ENCODE measurements at regions not wholly inside any gene's neighbourhood (a gene's known extent, or its start where the extent isn't known, plus 50 kb on each side); places are given as distances from the start of the nearest gene placed in this dataset.

DNA sequence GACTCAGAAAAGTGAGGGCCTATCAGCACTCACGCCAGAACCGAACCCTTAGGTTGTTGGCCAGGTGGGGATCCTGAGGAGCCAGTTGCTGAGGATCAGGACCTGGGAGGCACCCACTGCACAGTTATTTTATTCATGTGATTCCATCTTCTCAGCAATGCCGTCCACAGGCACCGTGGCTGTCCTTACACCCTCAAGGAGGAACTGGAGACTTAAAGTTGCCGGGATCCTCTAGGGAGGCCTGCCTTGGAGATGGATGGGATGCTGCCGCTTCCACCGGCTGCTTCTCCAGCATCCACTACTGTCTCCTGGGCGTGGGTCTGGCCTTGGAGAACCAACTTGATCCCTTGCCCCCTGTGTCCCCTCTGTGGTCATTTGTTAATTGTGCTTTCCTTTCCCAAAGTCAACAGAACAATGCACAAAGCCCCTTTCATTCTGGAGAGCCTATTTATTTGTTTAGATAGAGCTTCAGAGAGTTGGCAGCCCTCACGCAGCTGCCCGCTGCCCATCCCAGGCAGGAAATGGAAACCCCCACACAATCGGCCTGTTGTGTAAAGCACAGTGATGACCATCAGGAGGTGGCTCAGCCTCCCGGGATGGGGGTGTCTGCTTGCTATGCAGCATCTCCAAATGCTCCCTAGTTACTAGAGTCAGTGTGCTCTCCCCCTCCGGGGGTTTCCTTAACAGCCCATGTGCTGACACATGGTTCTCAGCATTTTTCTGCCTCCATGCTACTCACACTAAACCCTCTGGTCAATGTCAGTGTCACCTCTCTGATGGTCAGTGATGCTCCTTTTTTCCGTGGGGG, 52.9 kb upstream of the IGFBP3 start:
- Histone ChIP-seq H4K20me1 (replicated peaks; ENCODE audit: insufficient read depth) (no peaks in the 10 kb centered on the region), H3K4me3 (no peak overlapping the region), H3K4me2 (no peak overlapping the region), H3K27ac (ENCODE audit: low read depth) (no peak overlapping the region), H3K36me3 (ENCODE audit: insufficient read depth) (no peaks in the 10 kb centered on the region), H2AFZ (no peak overlapping the region), H3K27me3 (ENCODE audit: insufficient read depth) (no peaks in the 10 kb centered on the region), H3K79me2 (replicated peaks; ENCODE audit: insufficient read depth) (no peaks in the 10 kb centered on the region), H3K4me1 (ENCODE audit: insufficient read depth) (peaks cover 4% of the 10 kb centered on the region), H3F3A (replicated peaks; ENCODE audit: low read depth) (no peaks in the 10 kb centered on the region), H3K9me2 (ENCODE audit: insufficient read depth) (no peaks in the 10 kb centered on the region)
- peaks cover 11% of the 10 kb centered on the region for H3K4me1 Mint-ChIP-seq
- TF ChIP-seq, protein P1, sequence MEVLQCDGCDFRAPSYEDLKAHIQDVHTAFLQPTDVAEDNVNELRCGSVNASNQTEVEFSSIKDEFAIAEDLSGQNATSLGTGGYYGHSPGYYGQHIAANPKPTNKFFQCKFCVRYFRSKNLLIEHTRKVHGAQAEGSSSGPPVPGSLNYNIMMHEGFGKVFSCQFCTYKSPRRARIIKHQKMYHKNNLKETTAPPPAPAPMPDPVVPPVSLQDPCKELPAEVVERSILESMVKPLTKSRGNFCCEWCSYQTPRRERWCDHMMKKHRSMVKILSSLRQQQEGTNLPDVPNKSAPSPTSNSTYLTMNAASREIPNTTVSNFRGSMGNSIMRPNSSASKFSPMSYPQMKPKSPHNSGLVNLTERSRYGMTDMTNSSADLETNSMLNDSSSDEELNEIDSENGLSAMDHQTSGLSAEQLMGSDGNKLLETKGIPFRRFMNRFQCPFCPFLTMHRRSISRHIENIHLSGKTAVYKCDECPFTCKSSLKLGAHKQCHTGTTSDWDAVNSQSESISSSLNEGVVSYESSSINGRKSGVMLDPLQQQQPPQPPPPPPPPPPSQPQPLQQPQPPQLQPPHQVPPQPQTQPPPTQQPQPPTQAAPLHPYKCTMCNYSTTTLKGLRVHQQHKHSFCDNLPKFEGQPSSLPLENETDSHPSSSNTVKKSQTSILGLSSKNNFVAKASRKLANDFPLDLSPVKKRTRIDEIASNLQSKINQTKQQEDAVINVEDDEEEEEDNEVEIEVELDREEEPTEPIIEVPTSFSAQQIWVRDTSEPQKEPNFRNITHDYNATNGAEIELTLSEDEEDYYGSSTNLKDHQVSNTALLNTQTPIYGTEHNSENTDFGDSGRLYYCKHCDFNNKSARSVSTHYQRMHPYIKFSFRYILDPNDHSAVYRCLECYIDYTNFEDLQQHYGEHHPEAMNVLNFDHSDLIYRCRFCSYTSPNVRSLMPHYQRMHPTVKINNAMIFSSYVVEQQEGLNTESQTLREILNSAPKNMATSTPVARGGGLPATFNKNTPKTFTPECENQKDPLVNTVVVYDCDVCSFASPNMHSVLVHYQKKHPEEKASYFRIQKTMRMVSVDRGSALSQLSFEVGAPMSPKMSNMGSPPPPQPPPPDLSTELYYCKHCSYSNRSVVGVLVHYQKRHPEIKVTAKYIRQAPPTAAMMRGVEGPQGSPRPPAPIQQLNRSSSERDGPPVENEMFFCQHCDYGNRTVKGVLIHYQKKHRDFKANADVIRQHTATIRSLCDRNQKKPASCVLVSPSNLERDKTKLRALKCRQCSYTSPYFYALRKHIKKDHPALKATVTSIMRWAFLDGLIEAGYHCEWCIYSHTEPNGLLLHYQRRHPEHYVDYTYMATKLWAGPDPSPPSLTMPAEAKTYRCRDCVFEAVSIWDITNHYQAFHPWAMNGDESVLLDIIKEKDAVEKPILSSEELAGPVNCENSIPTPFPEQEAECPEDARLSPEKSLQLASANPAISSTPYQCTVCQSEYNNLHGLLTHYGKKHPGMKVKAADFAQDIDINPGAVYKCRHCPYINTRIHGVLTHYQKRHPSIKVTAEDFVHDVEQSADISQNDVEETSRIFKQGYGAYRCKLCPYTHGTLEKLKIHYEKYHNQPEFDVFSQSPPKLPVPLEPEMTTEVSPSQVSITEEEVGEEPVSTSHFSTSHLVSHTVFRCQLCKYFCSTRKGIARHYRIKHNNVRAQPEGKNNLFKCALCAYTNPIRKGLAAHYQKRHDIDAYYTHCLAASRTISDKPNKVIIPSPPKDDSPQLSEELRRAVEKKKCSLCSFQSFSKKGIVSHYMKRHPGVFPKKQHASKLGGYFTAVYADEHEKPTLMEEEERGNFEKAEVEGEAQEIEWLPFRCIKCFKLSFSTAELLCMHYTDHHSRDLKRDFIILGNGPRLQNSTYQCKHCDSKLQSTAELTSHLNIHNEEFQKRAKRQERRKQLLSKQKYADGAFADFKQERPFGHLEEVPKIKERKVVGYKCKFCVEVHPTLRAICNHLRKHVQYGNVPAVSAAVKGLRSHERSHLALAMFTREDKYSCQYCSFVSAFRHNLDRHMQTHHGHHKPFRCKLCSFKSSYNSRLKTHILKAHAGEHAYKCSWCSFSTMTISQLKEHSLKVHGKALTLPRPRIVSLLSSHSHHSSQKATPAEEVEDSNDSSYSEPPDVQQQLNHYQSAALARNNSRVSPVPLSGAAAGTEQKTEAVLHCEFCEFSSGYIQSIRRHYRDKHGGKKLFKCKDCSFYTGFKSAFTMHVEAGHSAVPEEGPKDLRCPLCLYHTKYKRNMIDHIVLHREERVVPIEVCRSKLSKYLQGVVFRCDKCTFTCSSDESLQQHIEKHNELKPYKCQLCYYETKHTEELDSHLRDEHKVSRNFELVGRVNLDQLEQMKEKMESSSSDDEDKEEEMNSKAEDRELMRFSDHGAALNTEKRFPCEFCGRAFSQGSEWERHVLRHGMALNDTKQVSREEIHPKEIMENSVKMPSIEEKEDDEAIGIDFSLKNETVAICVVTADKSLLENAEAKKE (CRISPR knock-in tag; IDR thresholded peaks at IDR 0.05) = no peak
- TF ChIP-seq, protein P2, sequence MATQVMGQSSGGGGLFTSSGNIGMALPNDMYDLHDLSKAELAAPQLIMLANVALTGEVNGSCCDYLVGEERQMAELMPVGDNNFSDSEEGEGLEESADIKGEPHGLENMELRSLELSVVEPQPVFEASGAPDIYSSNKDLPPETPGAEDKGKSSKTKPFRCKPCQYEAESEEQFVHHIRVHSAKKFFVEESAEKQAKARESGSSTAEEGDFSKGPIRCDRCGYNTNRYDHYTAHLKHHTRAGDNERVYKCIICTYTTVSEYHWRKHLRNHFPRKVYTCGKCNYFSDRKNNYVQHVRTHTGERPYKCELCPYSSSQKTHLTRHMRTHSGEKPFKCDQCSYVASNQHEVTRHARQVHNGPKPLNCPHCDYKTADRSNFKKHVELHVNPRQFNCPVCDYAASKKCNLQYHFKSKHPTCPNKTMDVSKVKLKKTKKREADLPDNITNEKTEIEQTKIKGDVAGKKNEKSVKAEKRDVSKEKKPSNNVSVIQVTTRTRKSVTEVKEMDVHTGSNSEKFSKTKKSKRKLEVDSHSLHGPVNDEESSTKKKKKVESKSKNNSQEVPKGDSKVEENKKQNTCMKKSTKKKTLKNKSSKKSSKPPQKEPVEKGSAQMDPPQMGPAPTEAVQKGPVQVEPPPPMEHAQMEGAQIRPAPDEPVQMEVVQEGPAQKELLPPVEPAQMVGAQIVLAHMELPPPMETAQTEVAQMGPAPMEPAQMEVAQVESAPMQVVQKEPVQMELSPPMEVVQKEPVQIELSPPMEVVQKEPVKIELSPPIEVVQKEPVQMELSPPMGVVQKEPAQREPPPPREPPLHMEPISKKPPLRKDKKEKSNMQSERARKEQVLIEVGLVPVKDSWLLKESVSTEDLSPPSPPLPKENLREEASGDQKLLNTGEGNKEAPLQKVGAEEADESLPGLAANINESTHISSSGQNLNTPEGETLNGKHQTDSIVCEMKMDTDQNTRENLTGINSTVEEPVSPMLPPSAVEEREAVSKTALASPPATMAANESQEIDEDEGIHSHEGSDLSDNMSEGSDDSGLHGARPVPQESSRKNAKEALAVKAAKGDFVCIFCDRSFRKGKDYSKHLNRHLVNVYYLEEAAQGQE (IDR thresholded peaks at IDR 0.05; ENCODE audit: unreplicated experiment) = no peak
- TF ChIP-seq CREB1 (CRISPR knock-in tag; IDR thresholded peaks at IDR 0.05; ENCODE audit: low read depth) = no peak
- TF ChIP-seq ZNF331 (CRISPR knock-in tag; IDR thresholded peaks at IDR 0.05; ENCODE audit: low read depth) = no peak
- TF ChIP-seq JUNB (IDR thresholded peaks at IDR 0.05; ENCODE audit: unreplicated experiment) = no peak
- TF ChIP-seq EZH2phosphoT487 (IDR thresholded peaks at IDR 0.05; ENCODE audit: unreplicated experiment) = no peak
- TF ChIP-seq ZNF114 (CRISPR knock-in tag; IDR thresholded peaks at IDR 0.05) = no peak
- no peak for TF ChIP-seq STAT1 (IDR thresholded peaks at IDR 0.05; ENCODE audit: unreplicated experiment)
- TF ChIP-seq ETS1 (IDR thresholded peaks at IDR 0.05) = no peak
- TF ChIP-seq EZH2 (IDR thresholded peaks at IDR 0.05; ENCODE audit: low read depth, unreplicated experiment) = no peak
- TF ChIP-seq POLR2AphosphoS5 (IDR thresholded peaks at IDR 0.05; ENCODE audit: low read depth) = no peak
- TF ChIP-seq, protein P3, sequence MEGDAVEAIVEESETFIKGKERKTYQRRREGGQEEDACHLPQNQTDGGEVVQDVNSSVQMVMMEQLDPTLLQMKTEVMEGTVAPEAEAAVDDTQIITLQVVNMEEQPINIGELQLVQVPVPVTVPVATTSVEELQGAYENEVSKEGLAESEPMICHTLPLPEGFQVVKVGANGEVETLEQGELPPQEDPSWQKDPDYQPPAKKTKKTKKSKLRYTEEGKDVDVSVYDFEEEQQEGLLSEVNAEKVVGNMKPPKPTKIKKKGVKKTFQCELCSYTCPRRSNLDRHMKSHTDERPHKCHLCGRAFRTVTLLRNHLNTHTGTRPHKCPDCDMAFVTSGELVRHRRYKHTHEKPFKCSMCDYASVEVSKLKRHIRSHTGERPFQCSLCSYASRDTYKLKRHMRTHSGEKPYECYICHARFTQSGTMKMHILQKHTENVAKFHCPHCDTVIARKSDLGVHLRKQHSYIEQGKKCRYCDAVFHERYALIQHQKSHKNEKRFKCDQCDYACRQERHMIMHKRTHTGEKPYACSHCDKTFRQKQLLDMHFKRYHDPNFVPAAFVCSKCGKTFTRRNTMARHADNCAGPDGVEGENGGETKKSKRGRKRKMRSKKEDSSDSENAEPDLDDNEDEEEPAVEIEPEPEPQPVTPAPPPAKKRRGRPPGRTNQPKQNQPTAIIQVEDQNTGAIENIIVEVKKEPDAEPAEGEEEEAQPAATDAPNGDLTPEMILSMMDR (conservative IDR thresholded peaks at IDR 0.05; ENCODE audit: low read depth in 2 of 2) = no peak
- TF ChIP-seq NANOG (IDR thresholded peaks at IDR 0.05; ENCODE audit: borderline replicate concordance) = no peak
- H3K4me3 Mint-ChIP-seq = no peak overlapping the region
- no peak overlapping the region for H3K27ac Mint-ChIP-seq
- ATAC-seq (no peak), DNase-seq (ENCODE audit: low spot score) (no peak)
- peaks cover 6% of the 10 kb centered on the region for H3K27me3 Mint-ChIP-seq (ENCODE audit: insufficient read depth, low read depth, poor library complexity)
- no peaks in the 10 kb centered on the region for H3K36me3 Mint-ChIP-seq (ENCODE audit: low read depth)
- peaks cover 9% of the 10 kb centered on the region; the same call in 2 of the 3 replicates for H3K9me3 Mint-ChIP-seq
